Esophagus squamous epithelium (tissue), 5 donors: ENCODE measurements at regions not wholly inside any gene's neighbourhood (a gene's known extent, or its start where the extent isn't known, plus 50 kb on each side); places are given as distances from the start of the nearest gene placed in this dataset.

Experiments
- DNase-seq: peaks from one replicate; lab custom pipeline; 2025; lab: John Stamatoyannopoulos, UW
- H3K27ac ChIP-seq, 4 donors: fragments of 200-600 bp; sonication (generic); one replicate each; pipeline ENCODE4 v1.5.1; 2016 to 2019; ENCODE audit warnings: mild to moderate bottlenecking in 1 of 4
- H3K27me3 ChIP-seq, 4 donors: fragments of 200-600 bp; sonication (generic); 1 replicate in 3 of 4; 2 replicates in 1 of 4; pipeline versions ENCODE4 v1.5.1 to v1.6.0; 2017 to 2021; ENCODE audit warnings: antibody characterized with exemption in 1 of 4
- H3K36me3 ChIP-seq, 3 donors: fragments of 200-600 bp; sonication (generic); one replicate each; pipeline ENCODE4 v1.5.1; 2016 to 2019
- H3K4me1 ChIP-seq, 3 donors: fragments of 200-600 bp; sonication (generic); one replicate each; pipeline ENCODE4 v1.5.1; 2017 to 2019
- H3K4me3 ChIP-seq, 4 donors: fragments of 200-600 bp; sonication (generic); 1 replicate in 3 of 4; 2 replicates in 1 of 4; pipeline ENCODE4 v1.5.1; 2016 to 2019; ENCODE audit warnings: mild to moderate bottlenecking in 2 of 4, moderate library complexity in 1 of 4
- H3K9me3 ChIP-seq, 3 donors: fragments of 200-600 bp; sonication (generic); one replicate each; pipeline ENCODE4 v1.5.1; 2016 to 2019
- POLR2A ChIP-seq, 4 donors: fragments of 450-650 bp; IDR thresholded peaks; one replicate each; pipeline ENCODE4 v1.6.1; 2017; ENCODE audit warnings: antibody characterized with exemption in 4 of 4, mild to moderate bottlenecking in 4 of 4, moderate library complexity in 3 of 4
- WGBS, 2 donors: methylation state at CpG; one replicate each; pipeline ENCODE4 v1.1.5; 2018; 5-methylcytosine and 5-hydroxymethylcytosine counted together
- intact Hi-C: fragments of 100-400 bp; cut with DNase I; formaldehyde crosslinking; loops from one replicate; pipeline ENCODE4 v1.15.0; 2022
- TF ChIP-seq, protein P1 (sequence below), 6 experiments: fragments of 450-650 bp in 4 of 6; fragments of 200-600 bp in 2 of 6; sonication (generic) in 2 of 6; IDR thresholded peaks; one replicate each; pipeline ENCODE4 v1.5.1; 2016 to 2019; ENCODE audit warnings: antibody characterized with exemption in 6 of 6, mild to moderate bottlenecking in 4 of 6, moderate library complexity in 4 of 6
- donor health status: DM: yes; HTN: yes; CAD: no.

GRCh38 chr3:22141769-22142168 lies 390.8 kb upstream of the ZNF385D start:
- no peaks in the 10 kb centered on the region for H3K9me3 ChIP-seq
- TF ChIP-seq POLR2A (IDR thresholded peaks at IDR 0.05): no peak
- TF ChIP-seq, protein P1, sequence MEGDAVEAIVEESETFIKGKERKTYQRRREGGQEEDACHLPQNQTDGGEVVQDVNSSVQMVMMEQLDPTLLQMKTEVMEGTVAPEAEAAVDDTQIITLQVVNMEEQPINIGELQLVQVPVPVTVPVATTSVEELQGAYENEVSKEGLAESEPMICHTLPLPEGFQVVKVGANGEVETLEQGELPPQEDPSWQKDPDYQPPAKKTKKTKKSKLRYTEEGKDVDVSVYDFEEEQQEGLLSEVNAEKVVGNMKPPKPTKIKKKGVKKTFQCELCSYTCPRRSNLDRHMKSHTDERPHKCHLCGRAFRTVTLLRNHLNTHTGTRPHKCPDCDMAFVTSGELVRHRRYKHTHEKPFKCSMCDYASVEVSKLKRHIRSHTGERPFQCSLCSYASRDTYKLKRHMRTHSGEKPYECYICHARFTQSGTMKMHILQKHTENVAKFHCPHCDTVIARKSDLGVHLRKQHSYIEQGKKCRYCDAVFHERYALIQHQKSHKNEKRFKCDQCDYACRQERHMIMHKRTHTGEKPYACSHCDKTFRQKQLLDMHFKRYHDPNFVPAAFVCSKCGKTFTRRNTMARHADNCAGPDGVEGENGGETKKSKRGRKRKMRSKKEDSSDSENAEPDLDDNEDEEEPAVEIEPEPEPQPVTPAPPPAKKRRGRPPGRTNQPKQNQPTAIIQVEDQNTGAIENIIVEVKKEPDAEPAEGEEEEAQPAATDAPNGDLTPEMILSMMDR (IDR thresholded peaks at IDR 0.05): no peak
- H3K36me3 ChIP-seq: no peaks in the 10 kb centered on the region
- intact Hi-C loops: no loop called here
- DNase-seq: no peak
- no peaks in the 10 kb centered on the region for H3K4me1 ChIP-seq
- H3K27me3 ChIP-seq: no peaks in the 10 kb centered on the region
- no peak overlapping the region for H3K27ac ChIP-seq
- WGBS, 2 donors: 42 to 62% methylated on average over 1 to 2 of the region's 2 CpGs
- H3K4me3 ChIP-seq: no peak overlapping the region

DNA sequence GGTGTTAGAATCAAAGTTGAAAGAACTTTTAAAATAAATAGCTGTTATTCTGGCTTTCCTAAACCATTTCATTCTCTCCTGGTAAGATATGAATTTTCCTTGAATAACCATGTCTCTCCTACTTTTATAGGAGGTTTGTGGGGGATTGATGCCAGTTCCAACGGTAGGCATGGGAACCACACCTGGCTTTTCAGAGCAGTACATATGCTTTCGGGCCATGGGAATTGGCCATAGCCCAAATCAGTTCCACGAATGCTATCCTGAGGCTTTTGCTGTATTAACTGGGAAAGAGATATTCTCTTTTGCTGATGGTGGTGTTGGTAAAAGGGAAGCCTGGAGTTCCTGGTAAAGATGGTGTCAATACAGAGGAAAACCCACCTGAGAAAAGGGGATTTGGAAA lies 396.2 kb upstream of the ZNF385D start:
- H3K4me1 ChIP-seq: no peaks in the 10 kb centered on the region
- WGBS, 2 donors: 70 to 79% methylated on average over 3 of the region's 3 CpGs
- no peaks in the 10 kb centered on the region for H3K9me3 ChIP-seq
- TF ChIP-seq, protein P1 (IDR thresholded peaks at IDR 0.05): no peak
- no peak for TF ChIP-seq POLR2A (IDR thresholded peaks at IDR 0.05)
- intact Hi-C loops: no loop called here
- no peak for DNase-seq
- no peak overlapping the region for H3K27ac ChIP-seq
- no peak overlapping the region for H3K4me3 ChIP-seq
- no peaks in the 10 kb centered on the region for H3K27me3 ChIP-seq
- H3K36me3 ChIP-seq: no peaks in the 10 kb centered on the region

- H3K36me3 ChIP-seq: no peaks in the 10 kb centered on the region
- no peaks in the 10 kb centered on the region for H3K4me1 ChIP-seq
- H3K9me3 ChIP-seq: no peaks in the 10 kb centered on the region
- H3K4me3 ChIP-seq: no peak overlapping the region
- no peak overlapping the region for H3K27ac ChIP-seq
- TF ChIP-seq, protein P1 (IDR thresholded peaks at IDR 0.05): no peak
- TF ChIP-seq POLR2A (IDR thresholded peaks at IDR 0.05): no peak
- no peak for DNase-seq
- intact Hi-C loops: no loop called here
- no peaks in the 10 kb centered on the region for H3K27me3 ChIP-seq
- WGBS, 2 donors: 52 to 60% methylated on average over 2 of the region's 2 CpGs
These were observed 405.9 kb upstream of the ZNF385D start for GRCh38 chr3:22156868-22157267.

- DNase-seq: no peak
- no peaks in the 10 kb centered on the region for H3K36me3 ChIP-seq
- no peaks in the 10 kb centered on the region for H3K27me3 ChIP-seq
- no peaks in the 10 kb centered on the region for H3K4me1 ChIP-seq
- 79 to 82% methylated on average over 4 of the region's 4 CpGs for WGBS, 2 donors
- no peak overlapping the region for H3K4me3 ChIP-seq
- TF ChIP-seq POLR2A (IDR thresholded peaks at IDR 0.05): no peak
- intact Hi-C loops: no loop called here
- H3K27ac ChIP-seq: no peak overlapping the region
- no peaks in the 10 kb centered on the region for H3K9me3 ChIP-seq
These were observed 406.8 kb upstream of the ZNF385D start for GRCh38 chr3:22157848-22158247.

GRCh38 chr3:22159004-22159695 lies 408.1 kb upstream of the ZNF385D start:
- Histone ChIP-seq H3K9me3 (no peaks in the 10 kb centered on the region), H3K27ac (no peak overlapping the region), H3K4me1 (no peaks in the 10 kb centered on the region), H3K27me3 (no peaks in the 10 kb centered on the region), H3K4me3 (no peak overlapping the region), H3K36me3 (no peaks in the 10 kb centered on the region)
- 55 to 59% methylated on average over 5 of the region's 5 CpGs for WGBS, 2 donors
- intact Hi-C loops: no loop called here
- no peak for TF ChIP-seq POLR2A (IDR thresholded peaks at IDR 0.05)
- TF ChIP-seq, protein P1 (IDR thresholded peaks at IDR 0.05): no peak
- no peak for DNase-seq

- Histone ChIP-seq H3K4me3 (no peak overlapping the region), H3K27me3 (no peaks in the 10 kb centered on the region), H3K36me3 (no peaks in the 10 kb centered on the region), H3K9me3 (no peaks in the 10 kb centered on the region), H3K4me1 (no peaks in the 10 kb centered on the region), H3K27ac (no peak overlapping the region)
- DNase-seq: no peak
- intact Hi-C loops: no loop called here
- TF ChIP-seq, protein P1 (IDR thresholded peaks at IDR 0.05): no peak
- TF ChIP-seq POLR2A (IDR thresholded peaks at IDR 0.05): no peak
These were observed 410.3 kb upstream of the ZNF385D start for GRCh38 chr3:22161315-22161714.
